GM23338 (cell line): ENCODE measurements at regions not wholly inside any gene's neighbourhood (a gene's known extent, or its start where the extent isn't known, plus 50 kb on each side); places are given as distances from the start of the nearest gene placed in this dataset.

Experiments
- ATAC-seq: fragments of 200-7000 bp; cut with Tn5 transposase; 3 replicates; pipeline ENCODE4 v1.9.1; 2020
- DNase-seq: peaks from one replicate; pipeline ENCODE4 v3.0.0-alpha.2; 2015; ENCODE audit warnings: low spot score
- H2AFZ ChIP-seq: fragments of 200-600 bp; sonication (generic); 2 replicates; pipeline ENCODE4 v1.8.0; 2016; ENCODE audit warnings: antibody characterized with exemption, mild to moderate bottlenecking, moderate library complexity
- H3F3A ChIP-seq: fragments of 200-600 bp; sonication (generic); replicated peaks from 2 replicates; pipeline ENCODE4 v1.8.0; 2017; ENCODE audit warnings: antibody characterized with exemption, mixed run types, low read depth
- H3K27ac ChIP-seq: fragments of 200-600 bp; sonication (generic); 2 replicates; pipeline ENCODE4 v1.6.1; 2016; ENCODE audit warnings: low read depth
- H3K27me3 ChIP-seq: fragments of 200-600 bp; sonication (generic); 2 replicates; pipeline ENCODE4 v1.8.0; 2016; ENCODE audit warnings: mild to moderate bottlenecking, mixed run types, moderate library complexity; ENCODE audit not compliant: insufficient read depth
- H3K36me3 ChIP-seq: fragments of 200-600 bp; sonication (generic); 2 replicates; pipeline ENCODE4 v1.8.0; 2016; ENCODE audit warnings: mild to moderate bottlenecking; ENCODE audit not compliant: insufficient read depth
- H3K4me1 ChIP-seq: fragments of 200-600 bp; sonication (generic); 2 replicates; pipeline ENCODE4 v1.8.0; 2016; ENCODE audit warnings: mild to moderate bottlenecking, moderate library complexity; ENCODE audit not compliant: insufficient read depth
- H3K4me2 ChIP-seq: fragments of 200-600 bp; sonication (generic); 2 replicates; pipeline ENCODE4 v1.7.1; 2017; ENCODE audit warnings: mixed run types
- H3K4me3 ChIP-seq: fragments of 200-600 bp; sonication (generic); 2 replicates; pipeline ENCODE4 v1.6.1; 2016; ENCODE audit warnings: mixed run types
- H3K79me2 ChIP-seq: fragments of 200-600 bp; sonication (generic); replicated peaks from 2 replicates; pipeline ENCODE4 v1.8.0; 2017; ENCODE audit warnings: mild to moderate bottlenecking; ENCODE audit not compliant: insufficient read depth
- H3K9me2 ChIP-seq: fragments of 200-600 bp; sonication (generic); 2 replicates; pipeline ENCODE4 v1.8.0; 2017; ENCODE audit not compliant: insufficient read depth
- H4K20me1 ChIP-seq: fragments of 200-600 bp; sonication (generic); replicated peaks from 2 replicates; pipeline ENCODE4 v1.8.0; 2017; ENCODE audit warnings: mild to moderate bottlenecking; ENCODE audit not compliant: insufficient read depth
- H3K27ac Mint-ChIP-seq: 2 replicates; pipeline ENCODE4 v1.8.0; 2020; ENCODE audit warnings: inconsistent platforms, mild to moderate bottlenecking, moderate library complexity, mixed read lengths
- H3K27me3 Mint-ChIP-seq: 3 replicates; pipeline ENCODE4 v1.8.0; 2022; ENCODE audit warnings: low read depth, mild to moderate bottlenecking, moderate library complexity, mixed read lengths, inconsistent platforms; ENCODE audit not compliant: insufficient read depth, poor library complexity
- H3K36me3 Mint-ChIP-seq: 3 replicates; pipeline ENCODE4 v1.8.0; 2021; ENCODE audit warnings: low read depth, mild to moderate bottlenecking, inconsistent platforms, moderate library complexity, mixed read lengths
- H3K4me1 Mint-ChIP-seq: 3 replicates; pipeline ENCODE4 v1.8.0; 2020; ENCODE audit warnings: mild to moderate bottlenecking, inconsistent platforms, mixed read lengths
- H3K4me3 Mint-ChIP-seq: 3 replicates; pipeline ENCODE4 v1.8.0; 2021; ENCODE audit warnings: moderate library complexity, mild to moderate bottlenecking, inconsistent platforms, mixed read lengths
- H3K9me3 Mint-ChIP-seq: 3 replicates; pipeline ENCODE4 v1.8.0; 2020; ENCODE audit warnings: moderate library complexity, mild to moderate bottlenecking, inconsistent platforms, mixed read lengths
- CREB1 ChIP-seq: fragments of 250-450 bp; sonication (Bioruptor Pico); IDR thresholded peaks from 2 replicates; pipeline ENCODE4 v1.5.0; 2020; ENCODE audit warnings: low read depth, mild to moderate bottlenecking, moderate library complexity
- CTCF ChIP-seq, 2 experiments: fragments of 200-600 bp in 1 of 2; sonication (generic) in 1 of 2; conservative IDR thresholded peaks; 2 replicates each; pipeline versions ENCODE4 v1.5.1 to v1.6.1; 2016 to 2017; ENCODE audit warnings: antibody characterized with exemption in 2 of 2, low read depth in 2 of 2, mild to moderate bottlenecking in 2 of 2, moderate library complexity in 1 of 2
- EZH2 ChIP-seq: fragments of 200-600 bp; sonication (generic); IDR thresholded peaks from one replicate; pipeline ENCODE4 v1.8.0; 2017; ENCODE audit warnings: antibody characterized with exemption, mild to moderate bottlenecking, low read depth; ENCODE audit not compliant: unreplicated experiment
- JUNB ChIP-seq: IDR thresholded peaks from one replicate; pipeline ENCODE4 v1.6.1; 2016; ENCODE audit warnings: antibody characterized with exemption; ENCODE audit not compliant: unreplicated experiment
- NANOG ChIP-seq: IDR thresholded peaks from 2 replicates; pipeline ENCODE4 v1.6.1; 2016; ENCODE audit warnings: antibody characterized with exemption, borderline replicate concordance
- POLR2AphosphoS5 ChIP-seq: IDR thresholded peaks from 2 replicates; pipeline ENCODE4 v1.6.1; 2016; ENCODE audit warnings: antibody characterized with exemption, low read depth
- REST ChIP-seq: IDR thresholded peaks from one replicate; pipeline ENCODE4 v1.6.1; 2018; ENCODE audit warnings: antibody characterized with exemption; ENCODE audit not compliant: unreplicated experiment
- STAT1 ChIP-seq: IDR thresholded peaks from one replicate; pipeline ENCODE4 v1.6.1; 2016; ENCODE audit warnings: antibody characterized with exemption; ENCODE audit not compliant: unreplicated experiment
- ZNF114 ChIP-seq: fragments of 250-450 bp; sonication (Bioruptor Pico); IDR thresholded peaks from 2 replicates; pipeline ENCODE4 v1.5.0; 2020; ENCODE audit warnings: mild to moderate bottlenecking, moderate library complexity
- ZNF462 ChIP-seq: fragments of 250-450 bp; sonication (Bioruptor Pico); IDR thresholded peaks from 2 replicates; pipeline ENCODE4 v1.5.0; 2020; ENCODE audit warnings: mild to moderate bottlenecking, moderate library complexity

DNA sequence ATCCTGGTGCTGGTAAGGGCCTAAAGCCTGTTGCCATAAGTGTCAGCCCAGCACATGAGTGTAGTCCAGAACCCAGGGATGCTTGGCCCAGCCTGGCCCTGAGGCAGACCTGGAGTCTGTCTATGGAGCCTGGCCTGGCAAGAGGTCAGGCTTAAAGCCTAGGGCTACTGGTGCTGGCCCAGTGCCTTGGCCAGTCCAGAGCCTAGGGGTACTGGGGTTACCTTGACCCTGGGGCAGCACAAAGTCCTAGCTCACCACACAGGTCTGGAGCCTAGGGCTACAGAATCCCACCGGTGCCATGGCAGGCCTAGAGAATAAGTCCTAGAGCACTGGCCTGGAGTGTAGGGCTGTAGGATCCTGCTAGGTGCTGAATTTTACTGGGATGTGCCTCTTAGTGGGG is 393.8 kb downstream of the MAGEE1 start:
- DNase-seq (no peak), ATAC-seq (no peak)
- Mint-ChIP-seq H3K4me3 (no peak overlapping the region), H3K4me1 (no peaks in the 10 kb centered on the region), H3K27me3 (peaks cover 1% of the 10 kb centered on the region), H3K36me3 (peaks cover 3% of the 10 kb centered on the region; the same call in 1 of the 3 replicates), H3K9me3 (peaks cover 27% of the 10 kb centered on the region), H3K27ac (no peak overlapping the region)
- TF ChIP-seq POLR2AphosphoS5 (no peak), STAT1 (no peak)
- H3F3A ChIP-seq: no peaks in the 10 kb centered on the region
- H3K4me2 ChIP-seq: no peak overlapping the region
- H3K36me3 ChIP-seq: no peaks in the 10 kb centered on the region
- H3K4me1 ChIP-seq: no peaks in the 10 kb centered on the region
- no peak overlapping the region for H3K4me3 ChIP-seq
- no peaks in the 10 kb centered on the region for H3K27me3 ChIP-seq
- H4K20me1 ChIP-seq: no peaks in the 10 kb centered on the region
- no peaks in the 10 kb centered on the region for H3K79me2 ChIP-seq
- no peak overlapping the region for H3K27ac ChIP-seq
- H2AFZ ChIP-seq: no peak overlapping the region
- no peaks in the 10 kb centered on the region for H3K9me2 ChIP-seq

GRCh38 chrX:76827672-76828071 is 400.2 kb downstream of the MAGEE1 start:
- no peaks in the 10 kb centered on the region for H3K4me1 ChIP-seq
- H3K79me2 ChIP-seq: no peaks in the 10 kb centered on the region
- no peaks in the 10 kb centered on the region for H3K36me3 Mint-ChIP-seq
- peaks cover 22% of the 10 kb centered on the region; the same call in 2 of the 3 replicates for H3K9me3 Mint-ChIP-seq
- no peak overlapping the region for H3K27ac ChIP-seq
- no peaks in the 10 kb centered on the region for H3K36me3 ChIP-seq
- DNase-seq: no peak
- H3K4me3 ChIP-seq: no peak overlapping the region
- peaks cover 2% of the 10 kb centered on the region for H3K27me3 Mint-ChIP-seq
- no peak overlapping the region for H3K4me3 Mint-ChIP-seq
- no peak for ATAC-seq
- no peaks in the 10 kb centered on the region for H3K27me3 ChIP-seq
- H4K20me1 ChIP-seq: no peaks in the 10 kb centered on the region
- no peaks in the 10 kb centered on the region for H3K9me2 ChIP-seq
- H3K4me2 ChIP-seq: no peak overlapping the region
- no peak for TF ChIP-seq NANOG
- no peak for TF ChIP-seq STAT1
- no peak for TF ChIP-seq REST
- no peak for TF ChIP-seq ZNF114 (CRISPR knock-in tag)
- no peak for TF ChIP-seq ZNF462 (CRISPR knock-in tag)
- no peak for TF ChIP-seq CTCF (conservative IDR thresholded peaks at IDR 0.05; ENCODE audit: low read depth in 2 of 2)
- no peak for TF ChIP-seq CREB1 (CRISPR knock-in tag)
- TF ChIP-seq JUNB: no peak
- no peak for TF ChIP-seq POLR2AphosphoS5
- TF ChIP-seq EZH2: no peak
- no peak overlapping the region for H2AFZ ChIP-seq
- no peak overlapping the region for H3K27ac Mint-ChIP-seq
- H3F3A ChIP-seq: no peaks in the 10 kb centered on the region
- H3K4me1 Mint-ChIP-seq: no peaks in the 10 kb centered on the region
